HL-60 (cell line): ENCODE measurements at regions not wholly inside any gene's neighbourhood (a gene's known extent, or its start where the extent isn't known, plus 50 kb on each side); places are given as distances from the start of the nearest gene placed in this dataset.

Experiments
- DNase-seq, 2 experiments: peaks; one replicate each; pipeline ENCODE4 v3.0.0-alpha.2; 2010 to 2020; ENCODE audit warnings: low read depth in 1 of 2, low spot score in 1 of 2
- H3K27ac ChIP-seq: fragments of 250-450 bp; sonication (Bioruptor Pico); replicated peaks from 2 replicates; pipeline ENCODE4 v1.5.1; 2020; ENCODE audit warnings: mild to moderate bottlenecking, moderate library complexity
- H3K27me3 ChIP-seq: fragments of 250-450 bp; sonication (Bioruptor Pico); 2 replicates; pipeline ENCODE4 v1.5.1; 2021; ENCODE audit warnings: mild to moderate bottlenecking, moderate library complexity; ENCODE audit not compliant: insufficient read depth, poor library complexity, severe bottlenecking
- H3K4me3 ChIP-seq: replicated peaks from 2 replicates; pipeline ENCODE4 v1.5.1; 2011; ENCODE audit warnings: mild to moderate bottlenecking, control low read depth, low read length; ENCODE audit not compliant: insufficient read depth
- GABPA ChIP-seq: IDR thresholded peaks from 2 replicates; pipeline ENCODE4 v1.6.1; 2012; ENCODE audit warnings: low read depth
- POLR2AphosphoS5 ChIP-seq: IDR thresholded peaks from 2 replicates; pipeline ENCODE4 v1.6.1; 2012; ENCODE audit warnings: low read depth
- SPI1 ChIP-seq: IDR thresholded peaks from 2 replicates; pipeline ENCODE4 v1.6.1; 2012; ENCODE audit warnings: low read depth, mild to moderate bottlenecking, borderline replicate concordance
- TF ChIP-seq, protein P1 (sequence below): IDR thresholded peaks from 2 replicates; pipeline ENCODE4 v1.6.1; 2012; ENCODE audit warnings: low read depth; ENCODE audit not compliant: insufficient replicate concordance
- TF ChIP-seq, protein P2 (sequence below): IDR thresholded peaks from one replicate; pipeline ENCODE4 v1.5.1; 2011; ENCODE audit warnings: low read length, control low read depth, inconsistent platforms; ENCODE audit not compliant: insufficient read depth

DNA sequence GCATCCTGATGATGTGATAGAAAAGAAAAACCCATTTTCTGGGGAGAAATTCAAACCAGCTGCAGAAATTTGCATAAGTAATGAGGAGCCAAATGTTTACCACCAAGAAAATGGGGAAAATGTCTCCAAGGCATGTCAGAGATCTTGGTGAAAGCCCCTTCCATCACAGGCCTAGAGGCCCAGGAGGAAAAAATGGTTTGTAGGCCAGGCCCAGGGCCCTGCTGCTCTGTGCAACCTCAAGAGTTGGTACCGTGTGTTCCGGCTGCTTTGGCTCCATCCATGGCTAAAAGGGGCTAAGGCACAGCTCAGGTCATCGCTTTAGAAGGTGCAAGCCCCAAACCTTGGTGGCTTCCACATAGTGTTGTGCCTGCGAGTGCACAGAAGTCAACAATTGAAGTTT is 543.1 kb downstream of the ZNF608 start:
- Histone ChIP-seq H3K27me3 (no peaks in the 10 kb centered on the region), H3K4me3 (no peak overlapping the region), H3K27ac (no peak overlapping the region)
- TF ChIP-seq, protein P1, sequence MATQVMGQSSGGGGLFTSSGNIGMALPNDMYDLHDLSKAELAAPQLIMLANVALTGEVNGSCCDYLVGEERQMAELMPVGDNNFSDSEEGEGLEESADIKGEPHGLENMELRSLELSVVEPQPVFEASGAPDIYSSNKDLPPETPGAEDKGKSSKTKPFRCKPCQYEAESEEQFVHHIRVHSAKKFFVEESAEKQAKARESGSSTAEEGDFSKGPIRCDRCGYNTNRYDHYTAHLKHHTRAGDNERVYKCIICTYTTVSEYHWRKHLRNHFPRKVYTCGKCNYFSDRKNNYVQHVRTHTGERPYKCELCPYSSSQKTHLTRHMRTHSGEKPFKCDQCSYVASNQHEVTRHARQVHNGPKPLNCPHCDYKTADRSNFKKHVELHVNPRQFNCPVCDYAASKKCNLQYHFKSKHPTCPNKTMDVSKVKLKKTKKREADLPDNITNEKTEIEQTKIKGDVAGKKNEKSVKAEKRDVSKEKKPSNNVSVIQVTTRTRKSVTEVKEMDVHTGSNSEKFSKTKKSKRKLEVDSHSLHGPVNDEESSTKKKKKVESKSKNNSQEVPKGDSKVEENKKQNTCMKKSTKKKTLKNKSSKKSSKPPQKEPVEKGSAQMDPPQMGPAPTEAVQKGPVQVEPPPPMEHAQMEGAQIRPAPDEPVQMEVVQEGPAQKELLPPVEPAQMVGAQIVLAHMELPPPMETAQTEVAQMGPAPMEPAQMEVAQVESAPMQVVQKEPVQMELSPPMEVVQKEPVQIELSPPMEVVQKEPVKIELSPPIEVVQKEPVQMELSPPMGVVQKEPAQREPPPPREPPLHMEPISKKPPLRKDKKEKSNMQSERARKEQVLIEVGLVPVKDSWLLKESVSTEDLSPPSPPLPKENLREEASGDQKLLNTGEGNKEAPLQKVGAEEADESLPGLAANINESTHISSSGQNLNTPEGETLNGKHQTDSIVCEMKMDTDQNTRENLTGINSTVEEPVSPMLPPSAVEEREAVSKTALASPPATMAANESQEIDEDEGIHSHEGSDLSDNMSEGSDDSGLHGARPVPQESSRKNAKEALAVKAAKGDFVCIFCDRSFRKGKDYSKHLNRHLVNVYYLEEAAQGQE, result no peak
- no peak for TF ChIP-seq GABPA
- no peak for TF ChIP-seq POLR2AphosphoS5
- TF ChIP-seq, protein P2, sequence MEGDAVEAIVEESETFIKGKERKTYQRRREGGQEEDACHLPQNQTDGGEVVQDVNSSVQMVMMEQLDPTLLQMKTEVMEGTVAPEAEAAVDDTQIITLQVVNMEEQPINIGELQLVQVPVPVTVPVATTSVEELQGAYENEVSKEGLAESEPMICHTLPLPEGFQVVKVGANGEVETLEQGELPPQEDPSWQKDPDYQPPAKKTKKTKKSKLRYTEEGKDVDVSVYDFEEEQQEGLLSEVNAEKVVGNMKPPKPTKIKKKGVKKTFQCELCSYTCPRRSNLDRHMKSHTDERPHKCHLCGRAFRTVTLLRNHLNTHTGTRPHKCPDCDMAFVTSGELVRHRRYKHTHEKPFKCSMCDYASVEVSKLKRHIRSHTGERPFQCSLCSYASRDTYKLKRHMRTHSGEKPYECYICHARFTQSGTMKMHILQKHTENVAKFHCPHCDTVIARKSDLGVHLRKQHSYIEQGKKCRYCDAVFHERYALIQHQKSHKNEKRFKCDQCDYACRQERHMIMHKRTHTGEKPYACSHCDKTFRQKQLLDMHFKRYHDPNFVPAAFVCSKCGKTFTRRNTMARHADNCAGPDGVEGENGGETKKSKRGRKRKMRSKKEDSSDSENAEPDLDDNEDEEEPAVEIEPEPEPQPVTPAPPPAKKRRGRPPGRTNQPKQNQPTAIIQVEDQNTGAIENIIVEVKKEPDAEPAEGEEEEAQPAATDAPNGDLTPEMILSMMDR, result no peak
- TF ChIP-seq SPI1, result no peak
- no peak for DNase-seq

DNA sequence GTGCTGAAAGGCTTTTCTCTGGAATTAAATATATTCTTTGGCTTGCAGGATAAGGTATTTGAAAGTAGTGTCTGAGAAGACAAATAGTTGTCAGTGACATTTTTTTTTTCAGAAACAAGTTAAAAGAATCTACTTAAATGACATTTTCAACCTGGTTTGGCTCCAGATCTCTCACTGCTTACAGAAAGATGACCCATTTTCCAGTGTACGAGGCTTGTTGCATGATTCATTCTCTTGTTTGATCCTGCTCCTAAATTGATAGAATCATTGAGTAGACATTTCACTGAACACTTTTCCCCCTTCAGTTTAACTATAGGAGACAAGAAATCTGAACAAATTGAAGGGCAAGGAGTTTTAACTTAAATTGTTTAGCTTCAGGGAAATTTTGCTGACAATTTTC is 546.1 kb downstream of the ZNF608 start:
- no peak for DNase-seq
- TF ChIP-seq GABPA, result no peak
- TF ChIP-seq POLR2AphosphoS5, result no peak
- TF ChIP-seq, protein P2, result no peak
- TF ChIP-seq, protein P1, result no peak
- no peak for TF ChIP-seq SPI1
- no peak overlapping the region for H3K4me3 ChIP-seq
- H3K27me3 ChIP-seq, result no peaks in the 10 kb centered on the region
- no peak overlapping the region for H3K27ac ChIP-seq

DNA sequence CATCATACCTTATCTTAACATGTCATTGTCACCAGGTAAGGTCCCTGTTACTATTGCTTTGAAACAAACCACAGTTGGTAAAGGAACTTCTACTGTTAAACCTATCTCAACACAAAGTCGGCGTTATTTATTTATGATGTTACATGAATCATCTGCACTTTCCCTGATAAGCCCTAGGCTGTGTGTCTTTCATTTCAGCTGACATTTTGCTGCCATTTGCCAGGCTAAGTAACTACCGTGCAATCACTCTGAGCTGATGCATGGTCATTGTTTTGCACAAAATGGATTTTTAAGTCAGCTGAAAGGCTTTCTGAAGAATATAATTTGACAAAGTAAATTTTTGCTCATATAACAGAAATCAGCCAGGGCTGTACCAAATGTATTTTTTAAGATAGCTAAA is 546.5 kb downstream of the ZNF608 start:
- DNase-seq, result no peak
- H3K4me3 ChIP-seq, result no peak overlapping the region
- TF ChIP-seq GABPA, result no peak
- TF ChIP-seq, protein P1, result no peak
- TF ChIP-seq POLR2AphosphoS5, result no peak
- H3K27ac ChIP-seq, result no peak overlapping the region
- H3K27me3 ChIP-seq, result no peaks in the 10 kb centered on the region

DNA sequence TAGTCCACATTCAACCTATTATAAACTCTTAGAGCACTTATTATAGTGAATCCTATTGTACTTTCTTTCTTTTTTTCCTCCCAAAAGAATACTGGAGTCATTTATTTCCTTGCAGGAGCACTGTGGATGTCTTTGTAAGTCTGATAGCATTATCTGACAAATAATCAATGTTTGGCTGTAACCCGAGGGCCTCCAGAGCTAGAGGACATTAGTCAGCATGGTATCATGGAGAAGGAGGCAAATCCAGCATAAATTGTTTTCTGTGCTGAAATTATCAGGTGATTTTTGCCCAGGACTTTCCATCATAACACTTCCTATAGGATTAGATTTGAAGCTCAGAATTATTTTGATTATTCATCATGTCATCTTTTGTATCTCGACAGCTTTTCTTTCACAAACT is 551.0 kb downstream of the ZNF608 start:
- Histone ChIP-seq H3K27me3 (no peaks in the 10 kb centered on the region), H3K27ac (no peak overlapping the region), H3K4me3 (no peak overlapping the region)
- DNase-seq, result no peak
- TF ChIP-seq SPI1 (no peak), GABPA (no peak)
